Stimulated activated CD8-positive, alpha-beta memory T cell treated with anti-CD3 and anti-CD28 coated beads, Interleukin-2, amount 100 ng/mL, for 1 hour (primary cell): ENCODE measurements at regions not wholly inside any gene's neighbourhood (a gene's known extent, or its start where the extent isn't known, plus 50 kb on each side); places are given as distances from the start of the nearest gene placed in this dataset.

Source experiments
- DNase-seq, 2 donors: peaks; one replicate each; pipeline ENCODE4 v3.0.0-alpha.2; 2020; ENCODE audit warnings: low read depth in 2 of 2

GRCh38 chr4:108567831-108568230, 52.5 kb upstream of the RPL34 start:
- no peak for DNase-seq

- no peak for DNase-seq
These were observed 59.3 kb upstream of the RPL34 start for GRCh38 chr4:108561116-108561515.

- DNase-seq = no peak
These were observed 59.8 kb upstream of the RPL34 start for GRCh38 chr4:108560616-108561015.

GRCh38 chr4:108559911-108560310, 60.5 kb upstream of the RPL34 start:
- DNase-seq = no peak

GRCh38 chr4:108559068-108559793, 61.1 kb upstream of the RPL34 start:
- DNase-seq = no peak

GRCh38 chr4:108556588-108557200, 63.7 kb upstream of the RPL34 start:
- DNase-seq = no peak

GRCh38 chr4:108556166-108556565, 64.2 kb upstream of the RPL34 start:
- DNase-seq = no peak

- no peak for DNase-seq
These were observed 64.7 kb upstream of the RPL34 start for GRCh38 chr4:108555701-108556100.

- DNase-seq = no peak
These were observed 72.7 kb upstream of the RPL34 start for GRCh38 chr4:108547682-108548081.

- no peak for DNase-seq
These were observed 73.6 kb upstream of the RPL34 start for GRCh38 chr4:108546728-108547127.

GRCh38 chr4:108544481-108544880, 75.9 kb upstream of the RPL34 start:
- no peak for DNase-seq

- no peak for DNase-seq
These were observed 76.9 kb upstream of the RPL34 start for GRCh38 chr4:108543359-108543968.

GRCh38 chr4:108540536-108540935, 79.8 kb upstream of the RPL34 start:
- DNase-seq = no peak

- DNase-seq = no peak
These were observed 83.8 kb upstream of the RPL34 start for GRCh38 chr4:108536577-108536976.

- no peak for DNase-seq
These were observed 84.6 kb upstream of the RPL34 start for GRCh38 chr4:108535757-108536156.

GRCh38 chr4:108533876-108534275, 86.5 kb upstream of the RPL34 start:
- DNase-seq = no peak

GRCh38 chr4:108533245-108533844, 87.0 kb upstream of the RPL34 start:
- DNase-seq = no peak

- DNase-seq = no peak
These were observed 87.6 kb upstream of the RPL34 start for GRCh38 chr4:108532738-108533137.

- no peak for DNase-seq
These were observed 88.2 kb upstream of the RPL34 start for GRCh38 chr4:108532187-108532586.

GRCh38 chr4:108531461-108531860, 88.9 kb upstream of the RPL34 start:
- DNase-seq = no peak

GRCh38 chr4:108529984-108530905, 90.1 kb upstream of the RPL34 start:
- DNase-seq = no peak

GRCh38 chr4:108529102-108529501, 91.3 kb upstream of the RPL34 start:
- no peak for DNase-seq
